HG03521 (cell line): ENCODE measurements at regions not wholly inside any gene's neighbourhood (a gene's known extent, or its start where the extent isn't known, plus 50 kb on each side); places are given as distances from the start of the nearest gene placed in this dataset.
"Not testable (repeated sequence)": the region's sequence is repeated elsewhere in the genome, so short reads cannot be mapped to it uniquely, and the experiment has no call there.

Source experiments
- ATAC-seq: cut with Tn5 transposase; IDR thresholded peaks from one replicate; pipeline ENCODE4 v1.9.1; 2021; ENCODE audit warnings: mild to moderate bottlenecking, moderate library complexity; ENCODE audit not compliant: unreplicated experiment

GRCh38 chr2:2779727-2780126 is 448.7 kb upstream of the MYT1L start:
- no peak for ATAC-seq

DNA sequence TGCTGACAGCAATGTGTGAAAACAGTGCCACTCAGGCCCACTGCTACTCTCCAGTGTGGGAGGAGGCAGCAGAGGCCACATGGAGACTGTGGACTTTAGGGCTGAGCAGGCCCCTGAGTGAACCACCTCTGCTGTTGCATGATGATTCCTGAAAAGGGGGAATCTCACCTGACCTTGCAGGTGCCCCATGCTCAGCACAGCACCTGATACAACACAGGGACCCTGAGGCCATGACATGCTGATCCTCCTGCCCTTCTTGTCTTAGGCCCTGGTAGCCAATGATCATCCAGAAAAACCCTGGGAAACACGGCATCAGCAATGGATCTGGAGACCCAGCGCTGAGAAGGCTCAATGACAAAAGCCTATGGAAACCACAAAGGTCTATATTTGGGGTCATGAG is 446.8 kb upstream of the MYT1L start:
- ATAC-seq: no peak

DNA sequence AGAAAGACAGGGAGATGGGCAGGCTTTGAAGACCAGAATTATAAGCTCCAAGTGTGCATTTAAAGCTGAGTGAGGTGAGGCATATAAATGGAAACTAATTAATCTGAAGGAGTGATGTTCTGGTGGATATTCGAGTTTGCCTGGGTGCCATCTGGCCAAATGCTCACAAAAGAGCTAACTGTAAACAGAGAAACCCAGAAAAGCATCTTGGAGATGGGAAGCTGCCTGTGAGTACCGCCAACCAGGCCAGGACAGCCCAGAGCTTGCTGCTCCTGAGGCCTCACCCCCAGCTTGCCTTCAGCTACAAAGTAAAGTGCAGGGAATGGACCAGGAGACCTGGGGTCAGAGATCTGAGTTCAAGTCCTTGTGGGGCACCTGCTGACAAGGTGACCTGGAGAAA is 446.1 kb upstream of the MYT1L start:
- no peak for ATAC-seq

- no peak for ATAC-seq
Measured at GRCh38 chr2:2775018-2775417, 443.9 kb upstream of the MYT1L start.

DNA sequence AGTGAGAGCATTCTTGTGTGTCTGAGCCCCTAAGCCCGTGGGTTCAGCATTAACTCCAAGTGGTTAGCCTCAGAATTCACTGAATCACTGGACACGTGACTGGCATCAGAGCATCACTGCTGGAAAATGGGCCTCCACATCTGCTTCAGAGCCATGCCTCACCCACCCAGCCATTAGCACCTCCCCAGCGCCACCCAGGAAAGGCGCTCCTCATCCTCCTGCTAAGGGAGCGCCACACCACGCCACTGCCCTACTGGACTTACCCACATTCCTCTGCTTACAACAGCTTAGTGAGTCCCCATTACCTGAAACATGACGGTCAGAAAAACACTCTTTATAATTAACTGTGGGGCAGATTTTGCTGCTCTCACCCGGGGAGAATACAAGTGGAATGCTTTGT is 442.6 kb upstream of the MYT1L start:
- no peak for ATAC-seq

DNA sequence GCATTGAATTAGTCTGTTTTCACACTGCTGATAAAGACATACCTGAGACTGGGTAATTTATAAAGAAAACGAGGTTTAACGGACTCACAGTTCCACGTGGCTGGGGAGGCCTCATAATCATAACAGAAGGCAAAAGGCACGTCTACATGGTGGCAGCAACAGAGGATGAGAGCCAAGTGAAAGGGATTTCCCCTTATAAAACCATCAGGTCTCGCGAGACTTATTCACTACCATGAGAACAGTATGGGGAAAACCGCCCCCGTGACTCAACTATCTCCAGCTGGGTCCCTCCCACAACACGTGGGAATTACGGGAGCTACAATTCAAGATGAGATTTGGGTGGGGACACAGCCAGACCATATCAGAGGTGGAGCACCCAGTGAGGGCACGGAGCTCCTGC is 442.0 kb upstream of the MYT1L start:
- ATAC-seq: not testable (repeated sequence)

DNA sequence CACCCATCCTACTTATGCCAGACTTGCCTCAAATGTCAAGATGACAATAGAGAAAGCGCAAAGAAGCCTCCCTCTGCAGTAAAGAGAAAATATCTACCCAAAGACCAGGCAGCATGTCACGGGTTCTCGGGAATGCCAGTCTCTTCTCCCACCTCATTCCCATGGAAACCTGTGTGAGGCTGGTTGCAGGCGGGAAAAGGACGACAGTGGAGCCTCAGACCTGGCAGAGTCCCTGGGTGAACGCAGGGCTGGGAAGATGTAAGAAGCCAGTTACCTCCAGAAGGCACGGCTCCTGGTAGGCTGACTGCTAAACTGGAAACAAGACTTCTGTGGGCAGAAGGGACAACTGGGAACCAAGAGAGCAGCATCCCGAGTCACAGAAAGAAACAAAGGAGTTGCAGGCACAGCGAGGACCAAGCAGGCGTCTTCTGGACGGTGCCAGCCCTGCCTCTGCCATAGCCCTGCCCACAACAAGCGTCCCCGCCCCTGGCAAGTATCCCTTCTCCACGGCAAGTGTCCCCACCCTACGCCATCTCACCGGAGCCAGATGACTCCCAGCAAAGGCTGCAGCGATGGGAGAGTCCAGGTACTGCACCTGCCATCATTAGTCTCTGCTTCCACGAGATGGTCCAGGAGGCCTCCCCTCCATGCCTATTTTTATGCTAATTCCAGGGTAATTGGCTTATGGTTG is 440.8 kb upstream of the MYT1L start:
- no peak for ATAC-seq

DNA sequence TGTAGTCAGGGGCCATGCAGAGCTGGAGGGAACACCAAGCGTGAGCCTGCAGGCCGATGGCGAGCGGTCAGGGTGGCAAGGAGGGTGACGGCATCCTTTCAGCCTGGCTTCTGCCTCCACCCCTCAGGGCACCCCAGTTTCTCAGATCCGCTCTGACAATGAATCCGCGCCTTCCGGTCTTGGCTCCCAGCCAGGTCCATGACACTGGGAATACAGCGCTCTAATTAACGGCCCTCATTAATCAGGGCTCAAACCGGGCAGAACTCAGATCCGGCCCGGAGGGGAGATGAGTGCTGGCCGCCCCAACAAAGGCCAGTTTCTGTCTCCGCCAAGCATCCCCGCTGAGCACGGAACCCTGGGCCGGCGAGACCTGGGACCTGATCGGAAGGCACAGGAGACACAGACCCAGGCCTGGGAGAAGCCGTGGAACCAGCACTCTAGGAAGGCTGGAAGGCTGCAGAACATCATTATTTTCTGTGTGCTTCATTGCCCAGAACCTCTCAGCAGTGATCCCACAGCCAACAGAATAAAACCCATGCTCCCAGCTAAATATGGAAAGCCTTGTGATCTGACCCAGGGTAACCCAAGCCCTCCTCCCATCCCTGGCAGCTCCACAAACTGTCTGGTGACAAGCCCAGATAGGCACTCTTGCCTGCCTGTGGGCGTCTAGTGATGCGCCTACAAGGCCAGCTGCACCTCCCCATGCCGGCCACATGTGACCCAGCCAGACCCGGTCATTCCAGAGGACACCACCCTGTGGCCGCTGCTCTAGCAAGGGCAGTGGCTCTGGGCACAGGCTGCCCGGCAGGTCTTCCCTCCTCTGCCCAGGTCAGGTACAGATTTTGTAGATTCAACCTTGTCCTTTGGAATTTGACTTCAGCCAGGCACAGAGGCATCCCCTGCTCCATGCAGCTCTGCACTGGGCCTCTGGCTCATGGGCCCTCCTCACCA is 438.7 kb upstream of the MYT1L start:
- no peak for ATAC-seq

- ATAC-seq: no peak
Measured at GRCh38 chr2:2768476-2768875, 437.4 kb upstream of the MYT1L start.

- no peak for ATAC-seq
Measured at GRCh38 chr2:2767837-2768236, 436.8 kb upstream of the MYT1L start.

- no peak for ATAC-seq
Measured at GRCh38 chr2:2765839-2766495, 434.9 kb upstream of the MYT1L start.

GRCh38 chr2:2765176-2765800 is 434.2 kb upstream of the MYT1L start:
- no peak for ATAC-seq

- no peak for ATAC-seq
Measured at GRCh38 chr2:2764739-2765138, 433.7 kb upstream of the MYT1L start.

DNA sequence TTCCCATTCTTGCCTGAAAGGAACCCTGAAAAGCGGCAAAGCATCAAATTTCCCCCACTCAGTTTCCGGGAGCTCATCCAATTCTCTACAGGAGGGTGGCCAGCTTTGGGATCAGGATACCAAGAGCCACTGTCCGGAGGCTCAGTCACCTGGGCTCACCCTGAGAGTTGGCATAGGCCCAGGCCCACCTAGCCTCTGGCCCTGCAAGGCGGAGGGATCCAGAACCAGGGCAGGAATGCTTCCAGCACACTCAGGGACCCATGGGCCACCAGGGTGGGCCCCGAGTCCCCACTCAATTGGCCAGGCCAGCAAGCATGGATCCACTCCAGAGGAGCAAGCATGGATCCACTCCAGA is 432.9 kb upstream of the MYT1L start:
- no peak for ATAC-seq

GRCh38 chr2:2763351-2764000 is 432.4 kb upstream of the MYT1L start:
- ATAC-seq: no peak

DNA sequence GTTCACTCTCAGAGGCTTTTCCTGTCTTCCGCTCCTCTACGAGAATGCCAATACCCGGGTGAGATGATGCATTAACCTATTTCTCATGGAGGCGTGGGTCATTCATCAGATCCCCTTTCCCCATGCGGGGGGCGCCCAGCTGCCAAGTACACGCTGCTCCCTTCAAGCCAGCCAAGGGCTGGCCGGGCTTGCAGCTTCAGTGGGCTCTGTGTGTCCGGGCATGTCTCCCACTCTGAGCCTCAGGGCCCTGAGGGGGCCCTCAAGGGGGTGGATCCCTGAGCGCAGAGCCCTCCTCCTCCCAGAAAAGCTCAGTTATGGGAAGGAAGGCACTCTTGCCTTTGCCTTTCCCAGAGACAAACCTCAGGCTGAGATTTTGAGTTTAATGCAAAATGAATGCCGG is 431.8 kb upstream of the MYT1L start:
- ATAC-seq: no peak

GRCh38 chr2:2762166-2762908 is 431.3 kb upstream of the MYT1L start:
- ATAC-seq: no peak

DNA sequence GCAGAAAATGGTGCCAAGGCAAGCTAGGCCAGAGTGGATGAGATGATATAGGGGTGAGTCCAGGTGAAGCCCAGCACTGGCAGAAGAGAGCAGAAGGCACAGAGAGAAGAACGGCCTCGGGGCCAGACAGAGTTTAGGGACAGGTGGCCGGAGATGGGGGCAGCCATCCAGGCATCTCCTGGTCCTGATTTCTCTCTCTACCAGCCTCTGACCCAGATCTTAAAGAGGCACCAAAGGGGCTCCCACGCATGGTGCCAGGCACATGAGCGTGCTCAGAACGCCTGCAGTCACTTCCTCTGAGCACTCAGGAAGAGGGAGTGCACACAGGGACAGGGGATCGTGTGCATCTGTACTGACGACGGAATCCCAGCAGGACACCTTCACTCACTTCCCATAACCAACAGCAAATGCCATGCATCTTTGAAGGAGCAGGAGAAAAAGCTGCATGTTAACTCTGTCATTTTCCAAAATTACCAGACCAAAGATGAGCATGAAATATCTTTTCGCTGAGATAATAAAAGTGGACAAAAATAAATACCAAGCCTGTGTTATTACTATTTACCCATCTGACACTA is 427.8 kb upstream of the MYT1L start:
- ATAC-seq: no peak

DNA sequence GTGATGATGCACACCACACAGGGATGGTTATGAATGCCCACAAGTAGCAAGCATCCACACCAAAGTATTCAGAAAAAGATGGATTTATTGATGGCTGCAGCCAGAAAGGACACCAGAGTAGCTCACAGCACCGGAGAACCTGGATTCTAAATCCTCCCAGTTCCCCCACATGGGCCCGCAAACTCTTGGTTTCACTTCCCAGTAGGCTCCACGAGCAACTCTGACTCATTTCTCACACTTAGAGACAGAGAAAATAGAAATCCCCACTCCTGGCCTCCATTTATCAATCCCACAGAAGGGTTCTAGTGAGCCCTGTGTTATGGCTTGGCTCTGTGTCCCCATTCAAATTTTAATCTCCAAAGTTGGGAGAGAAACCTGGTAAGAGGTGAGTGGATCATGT is 426.7 kb upstream of the MYT1L start:
- no peak for ATAC-seq

- no peak for ATAC-seq
Measured at GRCh38 chr2:2756886-2757285, 425.8 kb upstream of the MYT1L start.
